ENCODE measurements at regions not wholly inside any gene's neighbourhood (a gene's known extent, or its start where the extent isn't known, plus 50 kb on each side); places are given as distances from the start of the nearest gene placed in this dataset.
A peak's percentile ranks its signal among the peaks of the same experiment; 100 is the strongest.

DNA sequence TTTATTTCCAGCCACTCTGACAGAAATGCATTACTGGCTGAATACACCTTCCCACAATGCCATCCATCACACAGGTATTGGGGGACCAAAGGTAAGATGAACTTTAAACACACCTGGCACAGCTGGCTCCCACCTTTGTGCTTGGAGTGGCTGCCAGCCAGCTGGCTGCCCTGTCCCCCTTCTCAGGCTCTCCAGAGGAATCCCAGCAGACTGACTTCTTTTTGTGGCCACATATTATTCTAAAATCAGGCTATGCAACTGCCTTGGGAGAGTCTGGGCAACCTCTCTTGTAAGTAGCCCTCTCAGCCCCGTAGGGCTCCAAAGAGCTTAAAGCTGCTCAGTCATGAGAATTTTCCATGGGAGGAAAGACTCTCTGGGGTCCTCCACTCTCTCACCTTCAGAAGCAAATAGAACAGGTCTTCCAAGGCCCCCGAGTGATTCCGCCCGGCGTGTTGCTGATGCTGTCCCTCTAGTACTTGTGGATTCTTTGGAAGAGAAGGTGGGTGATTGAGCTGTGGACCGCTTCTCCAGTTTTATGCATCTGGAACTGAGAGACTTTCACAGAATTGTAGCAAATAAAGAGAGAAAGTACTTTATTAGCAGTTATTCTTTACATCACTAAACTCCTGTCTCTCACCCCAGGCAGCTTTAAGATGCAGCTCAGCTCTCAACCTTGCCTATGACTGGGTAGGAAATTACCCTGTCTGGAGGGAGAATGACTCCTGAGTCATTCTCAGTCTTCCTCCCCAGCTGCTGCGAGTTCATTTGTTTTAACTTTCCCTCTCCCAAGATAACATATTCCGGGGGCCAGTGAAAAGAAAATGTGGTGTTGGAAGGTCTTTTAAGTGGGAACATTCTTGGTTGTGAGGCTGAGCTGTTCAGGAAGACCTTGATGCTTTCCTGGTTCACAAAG, 159.4 kb upstream of the PITX1 start:
- H3K4me1 ChIP-seq (ENCODE audit: control insufficient read depth, insufficient read depth, low read length, poor library complexity, severe bottlenecking), result peaks cover 4% of the 10 kb centered on the region
- no peaks in the 10 kb centered on the region for H3K27me3 ChIP-seq (replicated peaks; ENCODE audit: control insufficient read depth, insufficient read depth, low read length, poor library complexity, severe bottlenecking)
- no peaks in the 10 kb centered on the region for H3K9me3 ChIP-seq (ENCODE audit: control insufficient read depth, low read length)
- H3K36me3 ChIP-seq (ENCODE audit: control insufficient read depth, insufficient read depth, low read length), result no peaks in the 10 kb centered on the region
- DNase-seq, result no peak
- H3K4me3 ChIP-seq (ENCODE audit: insufficient read depth, low read depth, low read length, poor library complexity, severe bottlenecking), result no peak overlapping the region
- no peak overlapping the region for H3K27ac ChIP-seq (ENCODE audit: insufficient read depth, low read length, poor library complexity, severe bottlenecking)

DNA sequence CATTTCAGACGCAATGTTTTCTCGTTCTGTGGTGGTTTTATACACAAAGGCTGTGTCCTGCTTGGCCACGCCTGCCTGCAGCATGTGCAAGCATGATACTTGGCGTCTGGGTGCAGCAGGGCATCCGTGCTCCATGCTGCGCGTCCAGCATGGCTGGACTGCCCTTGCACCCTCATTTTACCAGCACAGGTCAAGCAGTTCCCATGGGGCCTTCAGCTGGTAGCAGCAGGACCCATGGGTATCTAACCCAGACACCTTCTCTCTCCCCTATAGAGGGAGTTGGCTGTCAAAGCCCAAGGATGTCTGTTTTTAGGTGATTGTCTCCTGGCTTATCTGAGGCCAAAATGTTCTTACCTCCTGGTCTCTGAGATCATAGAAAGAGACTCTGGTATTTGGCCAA, 158.3 kb upstream of the PITX1 start:
- Histone ChIP-seq H3K36me3 (ENCODE audit: control insufficient read depth, insufficient read depth, low read length) (no peaks in the 10 kb centered on the region), H3K4me3 (ENCODE audit: insufficient read depth, low read depth, low read length, poor library complexity, severe bottlenecking) (no peak overlapping the region), H3K9me3 (ENCODE audit: control insufficient read depth, low read length) (no peaks in the 10 kb centered on the region), H3K27me3 (replicated peaks; ENCODE audit: control insufficient read depth, insufficient read depth, low read length, poor library complexity, severe bottlenecking) (no peaks in the 10 kb centered on the region), H3K27ac (ENCODE audit: insufficient read depth, low read length, poor library complexity, severe bottlenecking) (no peak overlapping the region), H3K4me1 (ENCODE audit: control insufficient read depth, insufficient read depth, low read length, poor library complexity, severe bottlenecking) (peaks cover 4% of the 10 kb centered on the region)
- DNase-seq, result no peak

DNA sequence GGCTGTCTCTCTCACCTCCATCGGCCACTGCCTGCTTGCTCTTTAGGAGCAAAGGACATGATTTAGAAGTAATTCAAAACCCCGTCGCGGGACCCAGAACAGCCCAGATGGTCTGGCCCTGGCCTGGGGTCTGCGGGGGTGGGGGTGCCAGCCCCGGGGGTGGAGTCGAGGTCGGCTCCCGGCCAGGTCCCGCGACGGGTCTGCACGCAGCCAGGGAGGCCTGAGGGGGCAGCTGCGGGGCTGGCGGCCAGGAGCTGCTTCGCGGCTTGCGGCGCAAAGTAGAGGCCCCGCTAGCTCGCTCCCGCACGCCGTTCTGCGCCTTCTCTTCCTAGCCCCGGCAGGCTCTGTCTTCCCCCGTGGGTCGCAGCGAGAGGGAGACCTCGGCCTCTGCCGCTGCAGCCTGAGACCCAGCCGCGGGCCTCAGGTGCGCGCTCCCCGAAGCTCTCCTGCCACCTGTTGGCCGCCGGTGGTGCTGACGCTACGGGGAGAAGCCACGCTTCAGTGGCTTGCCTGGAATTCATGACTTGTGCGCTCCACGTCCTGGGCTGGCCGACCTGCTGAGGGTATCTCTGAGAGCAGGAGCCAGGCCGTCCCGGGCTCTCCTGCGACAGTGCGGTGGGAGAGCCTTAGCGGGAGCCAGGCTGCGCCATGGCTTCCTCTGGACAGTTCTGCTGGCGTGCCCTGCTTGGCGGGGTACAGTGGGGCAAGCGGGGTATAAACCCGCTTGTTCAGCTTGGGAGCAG, 157.2 kb upstream of the PITX1 start:
- DNase-seq, result peak in 2 of 3 donors; percentile 15 to 22
- no peak overlapping the region for H3K27ac ChIP-seq (ENCODE audit: insufficient read depth, low read length, poor library complexity, severe bottlenecking)
- peaks cover 4% of the 10 kb centered on the region for H3K4me1 ChIP-seq (ENCODE audit: control insufficient read depth, insufficient read depth, low read length, poor library complexity, severe bottlenecking)
- H3K4me3 ChIP-seq (ENCODE audit: insufficient read depth, low read depth, low read length, poor library complexity, severe bottlenecking), result peak overlapping the region; percentile 37
- no peaks in the 10 kb centered on the region for H3K36me3 ChIP-seq (ENCODE audit: control insufficient read depth, insufficient read depth, low read length)
- H3K27me3 ChIP-seq (replicated peaks; ENCODE audit: control insufficient read depth, insufficient read depth, low read length, poor library complexity, severe bottlenecking), result no peaks in the 10 kb centered on the region
- no peaks in the 10 kb centered on the region for H3K9me3 ChIP-seq (ENCODE audit: control insufficient read depth, low read length)

DNA sequence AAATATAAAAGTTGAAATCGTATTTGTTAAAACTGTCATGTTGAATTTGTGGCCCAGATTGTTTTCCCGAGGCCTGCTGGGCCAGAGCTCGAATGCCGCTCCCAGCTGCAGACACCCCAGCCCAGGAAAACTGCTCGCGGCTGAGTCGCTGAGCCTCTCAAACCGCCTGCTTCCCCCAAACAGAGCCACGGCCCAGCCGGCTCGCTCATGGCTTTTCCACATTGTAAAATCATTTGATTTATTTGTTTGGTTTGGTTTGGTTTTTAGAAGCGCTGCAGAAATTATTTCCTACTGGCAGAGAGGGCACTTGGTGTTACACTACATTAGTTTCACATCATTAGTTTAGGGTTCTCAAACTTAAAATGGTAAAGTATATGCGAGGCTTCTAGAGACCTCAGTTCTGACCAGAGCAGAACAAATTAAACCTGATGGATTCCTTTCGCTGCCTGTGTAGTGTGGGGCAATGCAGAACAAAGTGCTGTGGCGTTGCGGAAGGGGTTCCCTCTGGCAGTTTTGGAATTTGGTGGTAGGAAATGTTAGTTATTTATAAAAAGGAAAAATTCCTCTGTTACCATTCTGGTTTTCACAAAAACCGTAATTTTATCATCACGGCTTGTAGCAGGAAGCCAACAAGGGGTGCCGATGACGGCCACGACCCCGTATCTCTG, 156.5 kb upstream of the PITX1 start:
- H3K36me3 ChIP-seq (ENCODE audit: control insufficient read depth, insufficient read depth, low read length), result no peaks in the 10 kb centered on the region
- H3K9me3 ChIP-seq (ENCODE audit: control insufficient read depth, low read length), result no peaks in the 10 kb centered on the region
- H3K4me1 ChIP-seq (ENCODE audit: control insufficient read depth, insufficient read depth, low read length, poor library complexity, severe bottlenecking), result peaks cover 4% of the 10 kb centered on the region
- no peak overlapping the region for H3K27ac ChIP-seq (ENCODE audit: insufficient read depth, low read length, poor library complexity, severe bottlenecking)
- no peaks in the 10 kb centered on the region for H3K27me3 ChIP-seq (replicated peaks; ENCODE audit: control insufficient read depth, insufficient read depth, low read length, poor library complexity, severe bottlenecking)
- peak overlapping the region; percentile 37 for H3K4me3 ChIP-seq (ENCODE audit: insufficient read depth, low read depth, low read length, poor library complexity, severe bottlenecking)
- no peak for DNase-seq

DNA sequence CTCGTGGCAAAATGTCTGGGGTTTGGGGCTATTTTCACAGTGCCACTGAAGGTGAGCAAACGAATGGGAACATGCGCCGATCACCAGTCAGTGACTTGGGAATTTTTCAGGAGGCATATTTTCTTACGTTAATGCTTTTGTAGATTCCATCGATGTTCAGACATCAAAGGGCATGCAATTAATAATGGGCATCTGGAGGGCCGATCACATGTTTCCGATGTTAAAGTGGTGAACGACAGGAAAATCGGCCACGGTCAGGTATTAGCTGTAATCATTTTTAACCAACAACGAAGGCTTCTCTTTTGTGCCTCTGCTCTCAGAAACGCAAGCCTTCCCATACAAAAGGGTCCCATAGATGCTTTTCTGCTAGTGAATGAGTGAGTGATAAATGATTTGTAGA, 155.0 kb upstream of the PITX1 start:
- H3K9me3 ChIP-seq (ENCODE audit: control insufficient read depth, low read length), result no peaks in the 10 kb centered on the region
- no peak overlapping the region for H3K4me3 ChIP-seq (ENCODE audit: insufficient read depth, low read depth, low read length, poor library complexity, severe bottlenecking)
- no peaks in the 10 kb centered on the region for H3K36me3 ChIP-seq (ENCODE audit: control insufficient read depth, insufficient read depth, low read length)
- H3K27ac ChIP-seq (ENCODE audit: insufficient read depth, low read length, poor library complexity, severe bottlenecking), result no peak overlapping the region
- peaks cover 4% of the 10 kb centered on the region for H3K4me1 ChIP-seq (ENCODE audit: control insufficient read depth, insufficient read depth, low read length, poor library complexity, severe bottlenecking)
- no peaks in the 10 kb centered on the region for H3K27me3 ChIP-seq (replicated peaks; ENCODE audit: control insufficient read depth, insufficient read depth, low read length, poor library complexity, severe bottlenecking)
- DNase-seq, result no peak

DNA sequence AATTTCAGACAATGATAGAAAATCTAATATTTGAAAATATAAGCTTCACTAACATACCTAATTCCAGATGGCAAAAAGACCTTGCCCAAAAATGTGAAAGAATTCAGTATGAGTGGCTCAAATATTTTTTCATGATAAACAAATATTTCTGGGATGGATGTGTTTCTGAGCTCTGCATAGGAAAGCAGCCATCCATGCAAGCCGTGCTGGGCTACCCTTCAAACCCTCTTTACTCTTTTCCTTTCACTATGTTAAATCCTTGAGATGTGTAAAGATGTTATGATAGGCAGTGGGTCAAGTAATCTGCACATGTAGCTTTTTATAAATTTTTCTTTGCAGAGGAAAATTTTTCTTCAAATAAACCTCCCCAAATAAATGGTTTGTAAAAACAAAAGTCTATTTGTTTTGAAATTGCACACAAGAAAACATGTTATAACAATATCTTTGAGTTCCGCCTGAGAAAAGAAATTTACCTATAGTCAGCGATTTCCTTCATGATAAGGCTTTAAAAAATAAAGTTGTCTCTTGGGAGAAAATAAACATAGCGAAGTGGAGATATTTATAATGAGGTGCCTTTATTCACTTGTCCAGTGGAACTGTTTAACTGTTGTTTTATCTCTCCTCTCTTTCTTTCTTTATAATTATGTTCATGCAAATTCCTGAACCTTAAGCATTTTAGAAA, 154.3 kb upstream of the PITX1 start:
- Histone ChIP-seq H3K36me3 (ENCODE audit: control insufficient read depth, insufficient read depth, low read length) (no peaks in the 10 kb centered on the region), H3K9me3 (ENCODE audit: control insufficient read depth, low read length) (no peaks in the 10 kb centered on the region), H3K27me3 (replicated peaks; ENCODE audit: control insufficient read depth, insufficient read depth, low read length, poor library complexity, severe bottlenecking) (no peaks in the 10 kb centered on the region), H3K4me3 (ENCODE audit: insufficient read depth, low read depth, low read length, poor library complexity, severe bottlenecking) (no peak overlapping the region), H3K4me1 (ENCODE audit: control insufficient read depth, insufficient read depth, low read length, poor library complexity, severe bottlenecking) (peaks cover 4% of the 10 kb centered on the region), H3K27ac (ENCODE audit: insufficient read depth, low read length, poor library complexity, severe bottlenecking) (no peak overlapping the region)
- no peak for DNase-seq

- no peak for DNase-seq
- Histone ChIP-seq H3K36me3 (ENCODE audit: control insufficient read depth, insufficient read depth, low read length) (no peaks in the 10 kb centered on the region), H3K27ac (ENCODE audit: insufficient read depth, low read length, poor library complexity, severe bottlenecking) (no peak overlapping the region), H3K4me3 (ENCODE audit: insufficient read depth, low read depth, low read length, poor library complexity, severe bottlenecking) (no peak overlapping the region), H3K27me3 (replicated peaks; ENCODE audit: control insufficient read depth, insufficient read depth, low read length, poor library complexity, severe bottlenecking) (no peaks in the 10 kb centered on the region), H3K9me3 (ENCODE audit: control insufficient read depth, low read length) (no peaks in the 10 kb centered on the region), H3K4me1 (ENCODE audit: control insufficient read depth, insufficient read depth, low read length, poor library complexity, severe bottlenecking) (peaks cover 4% of the 10 kb centered on the region)
Observed at GRCh38 chr5:135186662-135187522, 152.9 kb upstream of the PITX1 start.

- H3K4me3 ChIP-seq (ENCODE audit: insufficient read depth, low read depth, low read length, poor library complexity, severe bottlenecking), result no peak overlapping the region
- no peaks in the 10 kb centered on the region for H3K36me3 ChIP-seq (ENCODE audit: control insufficient read depth, insufficient read depth, low read length)
- H3K4me1 ChIP-seq (ENCODE audit: control insufficient read depth, insufficient read depth, low read length, poor library complexity, severe bottlenecking), result no peaks in the 10 kb centered on the region
- no peaks in the 10 kb centered on the region for H3K9me3 ChIP-seq (ENCODE audit: control insufficient read depth, low read length)
- DNase-seq, result no peak
- H3K27ac ChIP-seq (ENCODE audit: insufficient read depth, low read length, poor library complexity, severe bottlenecking), result no peak overlapping the region
- H3K27me3 ChIP-seq (replicated peaks; ENCODE audit: control insufficient read depth, insufficient read depth, low read length, poor library complexity, severe bottlenecking), result no peaks in the 10 kb centered on the region
Observed at GRCh38 chr5:135185481-135186065, 151.5 kb upstream of the PITX1 start.

DNA sequence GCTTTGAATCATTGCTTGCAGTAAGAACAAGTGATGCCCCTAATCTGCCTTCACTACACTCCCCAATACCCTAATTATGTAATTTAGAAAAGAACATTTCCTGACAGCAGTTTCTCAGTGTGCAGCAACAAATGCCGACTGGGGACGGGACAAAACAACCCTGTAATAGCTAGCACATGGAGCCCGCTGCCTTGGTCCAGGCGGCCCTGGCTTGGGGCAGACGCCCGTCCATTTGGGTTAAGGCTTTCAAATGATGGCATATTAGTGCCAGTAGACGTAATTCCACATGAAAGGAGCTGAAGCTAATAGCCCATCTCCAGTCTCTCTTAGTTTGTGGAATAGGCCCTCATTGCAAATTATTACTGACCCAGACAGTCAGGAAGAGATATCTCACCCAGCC, 150.6 kb upstream of the PITX1 start:
- no peak for DNase-seq
- Histone ChIP-seq H3K4me1 (ENCODE audit: control insufficient read depth, insufficient read depth, low read length, poor library complexity, severe bottlenecking) (no peaks in the 10 kb centered on the region), H3K27me3 (replicated peaks; ENCODE audit: control insufficient read depth, insufficient read depth, low read length, poor library complexity, severe bottlenecking) (no peaks in the 10 kb centered on the region), H3K36me3 (ENCODE audit: control insufficient read depth, insufficient read depth, low read length) (no peaks in the 10 kb centered on the region), H3K9me3 (ENCODE audit: control insufficient read depth, low read length) (no peaks in the 10 kb centered on the region), H3K4me3 (ENCODE audit: insufficient read depth, low read depth, low read length, poor library complexity, severe bottlenecking) (no peak overlapping the region), H3K27ac (ENCODE audit: insufficient read depth, low read length, poor library complexity, severe bottlenecking) (no peak overlapping the region)
